ENCODE measurements at regions not wholly inside any gene's neighbourhood (a gene's known extent, or its start where the extent isn't known, plus 50 kb on each side); places are given as distances from the start of the nearest gene placed in this dataset.

DNA sequence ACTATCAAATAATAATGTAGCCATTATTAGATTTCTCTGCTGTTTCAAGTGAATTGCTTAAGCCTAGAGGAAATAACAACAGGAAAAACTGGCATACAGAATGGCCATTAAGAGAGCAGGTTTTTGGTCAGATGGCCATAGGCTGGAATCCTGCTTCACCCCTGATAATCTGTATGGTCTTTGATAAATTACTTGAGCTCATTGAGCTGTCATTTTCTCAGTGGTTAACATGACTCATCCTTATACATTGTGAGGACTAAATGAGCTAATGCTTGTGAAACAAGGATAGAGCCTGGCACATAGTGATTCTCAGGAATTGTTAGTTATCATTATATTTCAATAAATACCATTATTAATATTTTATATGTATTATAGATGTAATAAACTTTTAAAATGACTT lies 516.5 kb downstream of the KIF4B start:
- TF ChIP-seq ETV6 (CRISPR knock-in tag; IDR thresholded peaks at IDR 0.05) (no peak), ZBTB21 (CRISPR knock-in tag; IDR thresholded peaks at IDR 0.05; ENCODE audit: borderline replicate concordance) (no peak), SOX15 (CRISPR knock-in tag; IDR thresholded peaks at IDR 0.05) (no peak), ZNF671 (CRISPR knock-in tag; IDR thresholded peaks at IDR 0.05) (no peak), GABPB1 (CRISPR knock-in tag; IDR thresholded peaks at IDR 0.05) (no peak), SP1 (CRISPR knock-in tag; conservative IDR thresholded peaks at IDR 0.05) (no peak), RORB (CRISPR knock-in tag; IDR thresholded peaks at IDR 0.05) (no peak), ATF1 (CRISPR knock-in tag; IDR thresholded peaks at IDR 0.05) (no peak), CREM (CRISPR knock-in tag; IDR thresholded peaks at IDR 0.05) (no peak), NR2C2 (CRISPR knock-in tag; IDR thresholded peaks at IDR 0.05) (no peak), ZNF121 (CRISPR knock-in tag; IDR thresholded peaks at IDR 0.05) (no peak), GRHL2 (CRISPR knock-in tag; IDR thresholded peaks at IDR 0.05; ENCODE audit: insufficient replicate concordance, severe bottlenecking) (no peak), CBFB (CRISPR knock-in tag; IDR thresholded peaks at IDR 0.05; ENCODE audit: low read depth) (no peak), NFATC4 (CRISPR knock-in tag; IDR thresholded peaks at IDR 0.05) (no peak)
- TF ChIP-seq, protein P1, sequence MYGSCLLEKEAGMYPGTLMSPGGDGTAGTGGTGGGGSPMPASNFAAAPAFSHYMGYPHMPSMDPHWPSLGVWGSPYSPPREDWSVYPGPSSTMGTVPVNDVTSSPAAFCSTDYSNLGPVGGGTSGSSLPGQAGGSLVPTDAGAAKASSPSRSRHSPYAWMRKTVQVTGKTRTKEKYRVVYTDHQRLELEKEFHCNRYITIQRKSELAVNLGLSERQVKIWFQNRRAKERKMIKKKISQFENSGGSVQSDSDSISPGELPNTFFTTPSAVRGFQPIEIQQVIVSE (CRISPR knock-in tag; IDR thresholded peaks at IDR 0.05; ENCODE audit: borderline replicate concordance) = no peak
- TF ChIP-seq, protein P2, sequence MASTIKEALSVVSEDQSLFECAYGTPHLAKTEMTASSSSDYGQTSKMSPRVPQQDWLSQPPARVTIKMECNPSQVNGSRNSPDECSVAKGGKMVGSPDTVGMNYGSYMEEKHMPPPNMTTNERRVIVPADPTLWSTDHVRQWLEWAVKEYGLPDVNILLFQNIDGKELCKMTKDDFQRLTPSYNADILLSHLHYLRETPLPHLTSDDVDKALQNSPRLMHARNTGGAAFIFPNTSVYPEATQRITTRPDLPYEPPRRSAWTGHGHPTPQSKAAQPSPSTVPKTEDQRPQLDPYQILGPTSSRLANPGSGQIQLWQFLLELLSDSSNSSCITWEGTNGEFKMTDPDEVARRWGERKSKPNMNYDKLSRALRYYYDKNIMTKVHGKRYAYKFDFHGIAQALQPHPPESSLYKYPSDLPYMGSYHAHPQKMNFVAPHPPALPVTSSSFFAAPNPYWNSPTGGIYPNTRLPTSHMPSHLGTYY (CRISPR knock-in tag; IDR thresholded peaks at IDR 0.05) = no peak
- TF ChIP-seq, protein P3, sequence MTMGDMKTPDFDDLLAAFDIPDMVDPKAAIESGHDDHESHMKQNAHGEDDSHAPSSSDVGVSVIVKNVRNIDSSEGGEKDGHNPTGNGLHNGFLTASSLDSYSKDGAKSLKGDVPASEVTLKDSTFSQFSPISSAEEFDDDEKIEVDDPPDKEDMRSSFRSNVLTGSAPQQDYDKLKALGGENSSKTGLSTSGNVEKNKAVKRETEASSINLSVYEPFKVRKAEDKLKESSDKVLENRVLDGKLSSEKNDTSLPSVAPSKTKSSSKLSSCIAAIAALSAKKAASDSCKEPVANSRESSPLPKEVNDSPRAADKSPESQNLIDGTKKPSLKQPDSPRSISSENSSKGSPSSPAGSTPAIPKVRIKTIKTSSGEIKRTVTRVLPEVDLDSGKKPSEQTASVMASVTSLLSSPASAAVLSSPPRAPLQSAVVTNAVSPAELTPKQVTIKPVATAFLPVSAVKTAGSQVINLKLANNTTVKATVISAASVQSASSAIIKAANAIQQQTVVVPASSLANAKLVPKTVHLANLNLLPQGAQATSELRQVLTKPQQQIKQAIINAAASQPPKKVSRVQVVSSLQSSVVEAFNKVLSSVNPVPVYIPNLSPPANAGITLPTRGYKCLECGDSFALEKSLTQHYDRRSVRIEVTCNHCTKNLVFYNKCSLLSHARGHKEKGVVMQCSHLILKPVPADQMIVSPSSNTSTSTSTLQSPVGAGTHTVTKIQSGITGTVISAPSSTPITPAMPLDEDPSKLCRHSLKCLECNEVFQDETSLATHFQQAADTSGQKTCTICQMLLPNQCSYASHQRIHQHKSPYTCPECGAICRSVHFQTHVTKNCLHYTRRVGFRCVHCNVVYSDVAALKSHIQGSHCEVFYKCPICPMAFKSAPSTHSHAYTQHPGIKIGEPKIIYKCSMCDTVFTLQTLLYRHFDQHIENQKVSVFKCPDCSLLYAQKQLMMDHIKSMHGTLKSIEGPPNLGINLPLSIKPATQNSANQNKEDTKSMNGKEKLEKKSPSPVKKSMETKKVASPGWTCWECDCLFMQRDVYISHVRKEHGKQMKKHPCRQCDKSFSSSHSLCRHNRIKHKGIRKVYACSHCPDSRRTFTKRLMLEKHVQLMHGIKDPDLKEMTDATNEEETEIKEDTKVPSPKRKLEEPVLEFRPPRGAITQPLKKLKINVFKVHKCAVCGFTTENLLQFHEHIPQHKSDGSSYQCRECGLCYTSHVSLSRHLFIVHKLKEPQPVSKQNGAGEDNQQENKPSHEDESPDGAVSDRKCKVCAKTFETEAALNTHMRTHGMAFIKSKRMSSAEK (CRISPR knock-in tag; IDR thresholded peaks at IDR 0.05; ENCODE audit: borderline replicate concordance) = no peak
- TF ChIP-seq, protein P4, sequence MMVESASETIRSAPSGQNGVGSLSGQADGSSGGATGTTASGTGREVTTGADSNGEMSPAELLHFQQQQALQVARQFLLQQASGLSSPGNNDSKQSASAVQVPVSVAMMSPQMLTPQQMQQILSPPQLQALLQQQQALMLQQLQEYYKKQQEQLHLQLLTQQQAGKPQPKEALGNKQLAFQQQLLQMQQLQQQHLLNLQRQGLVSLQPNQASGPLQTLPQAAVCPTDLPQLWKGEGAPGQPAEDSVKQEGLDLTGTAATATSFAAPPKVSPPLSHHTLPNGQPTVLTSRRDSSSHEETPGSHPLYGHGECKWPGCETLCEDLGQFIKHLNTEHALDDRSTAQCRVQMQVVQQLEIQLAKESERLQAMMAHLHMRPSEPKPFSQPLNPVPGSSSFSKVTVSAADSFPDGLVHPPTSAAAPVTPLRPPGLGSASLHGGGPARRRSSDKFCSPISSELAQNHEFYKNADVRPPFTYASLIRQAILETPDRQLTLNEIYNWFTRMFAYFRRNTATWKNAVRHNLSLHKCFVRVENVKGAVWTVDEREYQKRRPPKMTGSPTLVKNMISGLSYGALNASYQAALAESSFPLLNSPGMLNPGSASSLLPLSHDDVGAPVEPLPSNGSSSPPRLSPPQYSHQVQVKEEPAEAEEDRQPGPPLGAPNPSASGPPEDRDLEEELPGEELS (CRISPR knock-in tag; IDR thresholded peaks at IDR 0.05) = no peak
- TF ChIP-seq, protein P5, sequence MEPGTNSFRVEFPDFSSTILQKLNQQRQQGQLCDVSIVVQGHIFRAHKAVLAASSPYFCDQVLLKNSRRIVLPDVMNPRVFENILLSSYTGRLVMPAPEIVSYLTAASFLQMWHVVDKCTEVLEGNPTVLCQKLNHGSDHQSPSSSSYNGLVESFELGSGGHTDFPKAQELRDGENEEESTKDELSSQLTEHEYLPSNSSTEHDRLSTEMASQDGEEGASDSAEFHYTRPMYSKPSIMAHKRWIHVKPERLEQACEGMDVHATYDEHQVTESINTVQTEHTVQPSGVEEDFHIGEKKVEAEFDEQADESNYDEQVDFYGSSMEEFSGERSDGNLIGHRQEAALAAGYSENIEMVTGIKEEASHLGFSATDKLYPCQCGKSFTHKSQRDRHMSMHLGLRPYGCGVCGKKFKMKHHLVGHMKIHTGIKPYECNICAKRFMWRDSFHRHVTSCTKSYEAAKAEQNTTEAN (CRISPR knock-in tag; IDR thresholded peaks at IDR 0.05) = no peak
- Mint-ChIP-seq H3K27me3 (ENCODE audit: low read depth) (no peaks in the 10 kb centered on the region), H3K4me3 (no peak overlapping the region), H3K27ac (no peak overlapping the region), H3K9me3 (no peaks in the 10 kb centered on the region), H3K4me1 (peaks cover 20% of the 10 kb centered on the region), H3K36me3 (no peaks in the 10 kb centered on the region)
- ChIA-PET CTCF (no interaction called here), POLR2A (no interaction called here)
- ATAC-seq (no peak), DNase-seq (ENCODE audit: low spot score) (no peak)
